ENCODE measurements at regions not wholly inside any gene's neighbourhood (a gene's known extent, or its start where the extent isn't known, plus 50 kb on each side); places are given as distances from the start of the nearest gene placed in this dataset.

GRCh38 chr9:13644675-13645074 is 365.2 kb upstream of the MPDZ start:
- no peak for DNase-seq
- no peak for TF ChIP-seq CTCF (conservative IDR thresholded peaks at IDR 0.05)
- H3K4me3 ChIP-seq (ENCODE audit: low read length) = no peak overlapping the region
- 100% methylated on average over 1 of the region's 1 CpG; no CpG with 5 or more reads in 1 of the 2 experiments for WGBS, 2 experiments (ENCODE audit: insufficient coverage in 1 of 2, insufficient read length in 1 of 2)
- peaks cover 12% of the 10 kb centered on the region for H3K9me3 ChIP-seq (ENCODE audit: control insufficient read depth, low read length)
- H3K27me3 ChIP-seq (ENCODE audit: control insufficient read depth, insufficient read depth, low read length, poor library complexity, severe bottlenecking) = no peaks in the 10 kb centered on the region
- no peak overlapping the region for H3K4me3 Mint-ChIP-seq
- H3K4me1 ChIP-seq (ENCODE audit: control insufficient read depth, insufficient read depth, low read length) = no peaks in the 10 kb centered on the region
- peaks cover 2% of the 10 kb centered on the region for H3K4me1 Mint-ChIP-seq
- H3K36me3 Mint-ChIP-seq (ENCODE audit: low read depth) = no peaks in the 10 kb centered on the region
- H3K27ac ChIP-seq (ENCODE audit: low read depth, low read length) = no peak overlapping the region
- no peaks in the 10 kb centered on the region for H3K27me3 Mint-ChIP-seq (ENCODE audit: insufficient read depth)
- H3K36me3 ChIP-seq (ENCODE audit: control insufficient read depth, insufficient read depth, low read length) = no peaks in the 10 kb centered on the region
- H3K27ac Mint-ChIP-seq = no peak overlapping the region
- H3K9ac ChIP-seq (ENCODE audit: extremely low read depth, low read length, poor library complexity, severe bottlenecking) = no peak overlapping the region
- peaks cover 6% of the 10 kb centered on the region for H3K9me3 Mint-ChIP-seq

GRCh38 chr9:13642646-13643045 is 363.2 kb upstream of the MPDZ start:
- Histone ChIP-seq H3K4me1 (ENCODE audit: control insufficient read depth, insufficient read depth, low read length) (no peaks in the 10 kb centered on the region), H3K4me3 (ENCODE audit: low read length) (no peak overlapping the region), H3K27me3 (ENCODE audit: control insufficient read depth, insufficient read depth, low read length, poor library complexity, severe bottlenecking) (no peaks in the 10 kb centered on the region), H3K36me3 (ENCODE audit: control insufficient read depth, insufficient read depth, low read length) (no peaks in the 10 kb centered on the region), H3K9me3 (ENCODE audit: control insufficient read depth, low read length) (no peaks in the 10 kb centered on the region), H3K27ac (ENCODE audit: low read depth, low read length) (no peak overlapping the region), H3K9ac (ENCODE audit: extremely low read depth, low read length, poor library complexity, severe bottlenecking) (no peak overlapping the region)
- Mint-ChIP-seq H3K4me3 (no peak overlapping the region), H3K4me1 (peaks cover 2% of the 10 kb centered on the region), H3K27me3 (ENCODE audit: insufficient read depth) (no peaks in the 10 kb centered on the region), H3K27ac (no peak overlapping the region), H3K9me3 (no peaks in the 10 kb centered on the region), H3K36me3 (ENCODE audit: low read depth) (no peaks in the 10 kb centered on the region)
- DNase-seq = no peak
- TF ChIP-seq CTCF (conservative IDR thresholded peaks at IDR 0.05) = no peak
- 96 to 100% methylated on average over 1 of the region's 2 CpGs for WGBS, 2 experiments (ENCODE audit: insufficient coverage in 1 of 2, insufficient read length in 1 of 2)

GRCh38 chr9:13629067-13629466 is 349.6 kb upstream of the MPDZ start:
- H3K36me3 Mint-ChIP-seq (ENCODE audit: low read depth) = no peaks in the 10 kb centered on the region
- H3K27me3 ChIP-seq (ENCODE audit: control insufficient read depth, insufficient read depth, low read length, poor library complexity, severe bottlenecking) = no peaks in the 10 kb centered on the region
- H3K27me3 Mint-ChIP-seq (ENCODE audit: insufficient read depth) = no peaks in the 10 kb centered on the region
- no peaks in the 10 kb centered on the region for H3K36me3 ChIP-seq (ENCODE audit: control insufficient read depth, insufficient read depth, low read length)
- no peak overlapping the region for H3K27ac ChIP-seq (ENCODE audit: low read depth, low read length)
- WGBS, 2 experiments (ENCODE audit: insufficient coverage in 1 of 2, insufficient read length in 1 of 2) = 90 to 100% methylated on average over 3 to 4 of the region's 4 CpGs
- no peaks in the 10 kb centered on the region for H3K9me3 ChIP-seq (ENCODE audit: control insufficient read depth, low read length)
- H3K9ac ChIP-seq (ENCODE audit: extremely low read depth, low read length, poor library complexity, severe bottlenecking) = no peak overlapping the region
- no peak overlapping the region for H3K27ac Mint-ChIP-seq
- no peak for DNase-seq
- no peak for TF ChIP-seq CTCF (conservative IDR thresholded peaks at IDR 0.05)
- H3K4me3 Mint-ChIP-seq = no peak overlapping the region
- no peak overlapping the region for H3K4me3 ChIP-seq (ENCODE audit: low read length)
- no peaks in the 10 kb centered on the region for H3K9me3 Mint-ChIP-seq
- H3K4me1 ChIP-seq (ENCODE audit: control insufficient read depth, insufficient read depth, low read length) = no peaks in the 10 kb centered on the region
- H3K4me1 Mint-ChIP-seq = no peaks in the 10 kb centered on the region
